Epithelial cell of proximal tubule (primary cell): ENCODE measurements at regions not wholly inside any gene's neighbourhood (a gene's known extent, or its start where the extent isn't known, plus 50 kb on each side); places are given as distances from the start of the nearest gene placed in this dataset.

Experiments used
- DNase-seq: peaks from one replicate; pipeline ENCODE4 v3.0.0-alpha.2; 2011; ENCODE audit warnings: low read depth
- H3K4me3 ChIP-seq: 2 replicates; pipeline ENCODE4 v1.5.1; 2011; ENCODE audit warnings: low read depth, mild to moderate bottlenecking, low read length
- TF ChIP-seq, protein P1 (sequence below): conservative IDR thresholded peaks from 2 replicates; pipeline ENCODE4 v1.5.1; 2012; ENCODE audit warnings: low read depth, mild to moderate bottlenecking, low read length

DNA sequence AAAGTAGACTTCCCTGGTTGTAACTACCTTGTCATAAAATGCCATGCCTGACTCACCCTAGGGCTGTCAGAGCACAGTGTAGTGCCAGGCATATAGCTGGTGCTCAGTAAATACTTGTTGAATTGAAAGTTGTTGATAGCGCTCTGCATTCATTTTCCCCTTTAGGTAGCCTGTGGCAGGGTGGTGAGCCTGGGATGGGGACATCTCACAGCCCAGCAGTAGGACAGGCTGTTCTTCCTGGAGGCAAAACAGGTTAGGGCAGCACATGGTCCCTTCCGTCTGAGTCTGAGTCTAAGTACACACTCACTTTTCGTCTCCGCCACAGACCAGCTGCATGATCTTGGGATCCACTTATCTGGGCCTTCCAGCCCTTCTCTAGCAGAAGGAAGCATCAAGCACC, 401.9 kb downstream of the ZSWIM6 start:
- H3K4me3 ChIP-seq = no peak overlapping the region
- no peak for DNase-seq
- TF ChIP-seq, protein P1, sequence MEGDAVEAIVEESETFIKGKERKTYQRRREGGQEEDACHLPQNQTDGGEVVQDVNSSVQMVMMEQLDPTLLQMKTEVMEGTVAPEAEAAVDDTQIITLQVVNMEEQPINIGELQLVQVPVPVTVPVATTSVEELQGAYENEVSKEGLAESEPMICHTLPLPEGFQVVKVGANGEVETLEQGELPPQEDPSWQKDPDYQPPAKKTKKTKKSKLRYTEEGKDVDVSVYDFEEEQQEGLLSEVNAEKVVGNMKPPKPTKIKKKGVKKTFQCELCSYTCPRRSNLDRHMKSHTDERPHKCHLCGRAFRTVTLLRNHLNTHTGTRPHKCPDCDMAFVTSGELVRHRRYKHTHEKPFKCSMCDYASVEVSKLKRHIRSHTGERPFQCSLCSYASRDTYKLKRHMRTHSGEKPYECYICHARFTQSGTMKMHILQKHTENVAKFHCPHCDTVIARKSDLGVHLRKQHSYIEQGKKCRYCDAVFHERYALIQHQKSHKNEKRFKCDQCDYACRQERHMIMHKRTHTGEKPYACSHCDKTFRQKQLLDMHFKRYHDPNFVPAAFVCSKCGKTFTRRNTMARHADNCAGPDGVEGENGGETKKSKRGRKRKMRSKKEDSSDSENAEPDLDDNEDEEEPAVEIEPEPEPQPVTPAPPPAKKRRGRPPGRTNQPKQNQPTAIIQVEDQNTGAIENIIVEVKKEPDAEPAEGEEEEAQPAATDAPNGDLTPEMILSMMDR = no peak

DNA sequence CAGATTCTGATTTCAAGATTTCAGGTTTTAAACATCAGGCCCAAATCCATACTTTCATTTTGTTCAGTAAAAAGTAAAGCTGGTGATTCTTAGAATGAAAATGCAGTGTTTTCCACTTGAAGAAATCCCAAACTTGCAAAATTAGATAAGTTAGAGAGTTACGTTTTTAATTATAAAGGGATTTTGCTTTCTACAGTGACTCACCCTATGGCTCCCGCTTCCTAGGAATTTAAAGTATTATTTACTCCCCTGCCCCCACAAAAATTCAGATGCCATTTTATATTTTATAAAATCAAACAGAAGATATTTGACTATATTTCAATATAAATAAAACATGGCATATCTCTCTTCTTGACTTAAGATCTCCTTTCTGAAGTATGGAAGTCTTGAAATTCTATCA, 402.9 kb downstream of the ZSWIM6 start:
- H3K4me3 ChIP-seq = no peak overlapping the region
- DNase-seq = no peak
- TF ChIP-seq, protein P1 = no peak

DNA sequence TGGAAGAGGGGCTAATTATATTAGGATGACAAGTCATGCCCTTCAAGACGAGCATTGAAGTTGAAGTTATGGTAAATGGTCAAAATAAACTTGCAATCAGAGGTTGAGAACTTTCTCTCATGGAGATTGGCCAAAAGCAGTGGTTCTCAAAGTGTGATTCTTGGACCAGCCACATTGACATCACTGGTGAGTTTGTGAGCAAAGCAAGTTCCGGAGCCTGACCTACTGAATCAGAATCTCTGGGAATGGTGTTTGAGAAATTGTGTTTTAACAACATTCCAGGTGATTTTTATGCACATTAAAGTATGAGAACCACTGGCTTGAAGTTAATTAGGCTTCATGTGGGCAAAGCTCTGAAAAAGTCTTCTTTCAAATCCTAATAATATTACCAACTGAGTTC, 403.5 kb downstream of the ZSWIM6 start:
- H3K4me3 ChIP-seq = no peak overlapping the region
- DNase-seq = peak; percentile 41
- TF ChIP-seq, protein P1 = no peak

DNA sequence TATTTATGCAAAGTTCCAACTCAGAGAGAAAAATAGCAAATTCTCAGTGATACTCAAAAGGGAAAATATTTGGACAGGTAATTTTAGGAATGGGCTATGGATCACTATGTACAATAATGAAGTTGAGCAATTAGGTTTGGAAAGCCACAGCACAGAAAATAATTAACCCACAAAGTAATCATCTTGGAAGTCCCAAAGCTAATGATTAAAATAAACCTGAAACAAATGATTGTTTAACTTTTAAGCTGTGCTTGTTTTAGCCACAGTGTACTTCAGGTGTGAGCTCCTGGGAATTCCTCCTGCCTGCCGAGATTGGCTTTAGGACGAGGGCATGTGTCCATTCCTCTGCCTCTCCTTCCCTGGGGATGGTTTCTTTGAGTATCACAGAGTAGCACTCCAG, 403.9 kb downstream of the ZSWIM6 start:
- peak overlapping the region; percentile 30 for H3K4me3 ChIP-seq
- peak; percentile 73 for DNase-seq
- TF ChIP-seq, protein P1 = no peak

DNA sequence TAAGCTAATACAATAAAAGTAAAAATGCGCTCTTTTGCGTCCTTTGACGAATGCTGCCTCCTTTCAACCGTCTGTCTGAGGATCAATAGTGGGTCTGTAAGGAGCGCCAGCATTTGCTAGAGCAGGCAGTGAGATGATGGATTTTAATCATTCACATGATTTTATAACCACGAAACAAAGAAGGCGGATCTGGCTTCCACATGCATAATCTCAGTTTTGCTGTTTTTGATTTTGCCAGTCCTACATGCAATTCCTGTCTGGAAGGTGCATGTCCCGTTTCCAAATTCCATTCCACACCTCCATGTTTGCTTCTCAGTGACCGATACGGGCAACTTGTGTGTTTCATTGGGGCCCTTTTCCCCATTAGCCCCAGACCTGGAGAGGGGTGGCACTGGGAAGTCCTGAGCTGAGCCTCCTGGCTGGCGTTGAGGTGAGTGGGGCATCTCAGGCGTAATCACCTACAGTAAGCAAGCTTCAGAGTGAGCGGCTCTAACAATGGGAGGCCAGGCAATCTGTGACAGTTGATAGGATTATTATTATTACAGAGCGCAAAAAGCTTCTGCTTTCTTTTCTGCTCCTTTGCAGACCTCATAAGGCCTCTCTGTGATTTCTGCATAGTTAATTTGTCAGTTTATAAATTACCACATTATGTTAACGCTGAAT, 405.4 kb downstream of the ZSWIM6 start:
- H3K4me3 ChIP-seq = no peak overlapping the region
- DNase-seq = no peak
- TF ChIP-seq, protein P1 = no peak

DNA sequence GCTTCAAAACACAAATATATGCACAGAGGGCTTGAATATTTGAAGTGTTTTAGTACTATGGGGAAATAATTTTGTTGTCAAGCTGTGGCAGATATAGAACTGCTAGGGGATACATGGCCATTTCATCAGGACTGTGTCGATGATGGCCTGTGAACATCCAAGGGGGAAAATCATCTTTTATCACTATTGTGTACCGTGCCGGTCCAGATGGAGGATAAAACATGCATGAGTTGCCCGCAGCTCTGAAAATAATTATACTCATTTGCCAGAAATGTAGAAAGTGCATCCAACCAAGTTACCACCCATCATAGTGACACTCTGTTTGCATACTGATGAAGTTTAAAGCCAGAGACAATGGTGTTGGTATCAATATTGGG, 405.9 kb downstream of the ZSWIM6 start:
- DNase-seq = no peak
- no peak overlapping the region for H3K4me3 ChIP-seq
- TF ChIP-seq, protein P1 = no peak

DNA sequence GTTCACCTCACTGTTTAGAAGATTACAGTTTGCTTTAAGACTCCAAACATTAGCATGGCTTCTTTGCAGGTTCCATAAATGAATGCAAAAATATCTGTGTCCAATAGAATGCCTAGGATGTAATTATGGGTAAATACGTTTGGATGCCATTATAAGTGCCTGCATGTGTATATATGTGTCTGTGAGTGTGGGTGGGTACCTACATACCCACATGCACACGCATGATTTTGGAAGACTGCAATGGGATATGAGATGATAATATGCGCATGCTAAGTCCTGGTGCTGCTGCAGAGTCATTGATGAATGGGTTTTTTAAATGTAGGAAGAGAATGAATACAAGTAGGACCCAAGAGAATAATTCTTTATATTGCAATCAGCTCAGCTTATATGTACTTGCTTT, 406.4 kb downstream of the ZSWIM6 start:
- H3K4me3 ChIP-seq = no peak overlapping the region
- DNase-seq = no peak
- TF ChIP-seq, protein P1 = no peak
